NCI-H748 (cell line): ENCODE measurements at regions not wholly inside any gene's neighbourhood (a gene's known extent, or its start where the extent isn't known, plus 50 kb on each side); places are given as distances from the start of the nearest gene placed in this dataset.

Source experiments
- DNase-seq: peaks from one replicate; lab custom pipeline; 2025; ENCODE audit not compliant: unreplicated experiment; lab: John Stamatoyannopoulos, UW

- DNase-seq = no peak
Measured at GRCh38 chr1:222109836-222110235, 367.9 kb upstream of the DUSP10 start.

- no peak for DNase-seq
Measured at GRCh38 chr1:222107975-222108374, 366.1 kb upstream of the DUSP10 start.

GRCh38 chr1:222107267-222107666 lies 365.4 kb upstream of the DUSP10 start:
- no peak for DNase-seq

GRCh38 chr1:222106377-222106776 lies 364.5 kb upstream of the DUSP10 start:
- peak; percentile 41 for DNase-seq

GRCh38 chr1:222105861-222106260 lies 364.0 kb upstream of the DUSP10 start:
- DNase-seq = no peak

GRCh38 chr1:222105393-222105737 lies 363.5 kb upstream of the DUSP10 start:
- DNase-seq = peak; percentile 24

- no peak for DNase-seq
Measured at GRCh38 chr1:222104694-222105392, 363.0 kb upstream of the DUSP10 start.

GRCh38 chr1:222104097-222104496 lies 362.2 kb upstream of the DUSP10 start:
- DNase-seq = no peak

- no peak for DNase-seq
Measured at GRCh38 chr1:222099746-222100145, 357.9 kb upstream of the DUSP10 start.

GRCh38 chr1:222098404-222098803 lies 356.5 kb upstream of the DUSP10 start:
- no peak for DNase-seq

GRCh38 chr1:222097588-222097987 lies 355.7 kb upstream of the DUSP10 start:
- no peak for DNase-seq

GRCh38 chr1:222096883-222097282 lies 355.0 kb upstream of the DUSP10 start:
- no peak for DNase-seq

- DNase-seq = no peak
Measured at GRCh38 chr1:222096476-222096772, 354.5 kb upstream of the DUSP10 start.

- peak; percentile 9 for DNase-seq
Measured at GRCh38 chr1:222095606-222096475, 354.0 kb upstream of the DUSP10 start.

- no peak for DNase-seq
Measured at GRCh38 chr1:222093518-222093917, 351.6 kb upstream of the DUSP10 start.

- no peak for DNase-seq
Measured at GRCh38 chr1:222090103-222090502, 348.2 kb upstream of the DUSP10 start.

- DNase-seq = no peak
Measured at GRCh38 chr1:222087221-222087920, 345.5 kb upstream of the DUSP10 start.

GRCh38 chr1:222084996-222085395 lies 343.1 kb upstream of the DUSP10 start:
- DNase-seq = no peak

GRCh38 chr1:222084048-222084447 lies 342.2 kb upstream of the DUSP10 start:
- no peak for DNase-seq

GRCh38 chr1:222081859-222082258 lies 340.0 kb upstream of the DUSP10 start:
- no peak for DNase-seq

GRCh38 chr1:222079566-222079965 lies 337.7 kb upstream of the DUSP10 start:
- no peak for DNase-seq

- DNase-seq = no peak
Measured at GRCh38 chr1:222077206-222077605, 335.3 kb upstream of the DUSP10 start.
